ENCODE measurements at regions not wholly inside any gene's neighbourhood (a gene's known extent, or its start where the extent isn't known, plus 50 kb on each side); places are given as distances from the start of the nearest gene placed in this dataset.

GRCh38 chr2:12009323-12009905, 263.0 kb downstream of the LPIN1 start:
- TF ChIP-seq JUN (IDR thresholded peaks at IDR 0.05; ENCODE audit: borderline replicate concordance, insufficient read depth, insufficient read length, low read depth) (no peak), FOS (IDR thresholded peaks at IDR 0.05; ENCODE audit: borderline replicate concordance, insufficient read depth, low read length) (no peak), CTCF (IDR thresholded peaks at IDR 0.05; ENCODE audit: extremely low read depth in 1 of 2, insufficient read depth in 1 of 2, low read depth in 1 of 2, low read length in 2 of 2) (no peak), POLR2AphosphoS5 (IDR thresholded peaks at IDR 0.05; ENCODE audit: insufficient read depth, low read depth, low read length) (no peak), EZH2 (IDR thresholded peaks at IDR 0.05; ENCODE audit: borderline replicate concordance, low read depth, low read length, severe bottlenecking) (no peak), GATA2 (IDR thresholded peaks at IDR 0.05; ENCODE audit: insufficient read depth, insufficient read length, low read depth, low read length) (no peak), POLR2A (IDR thresholded peaks at IDR 0.05; ENCODE audit: low read depth, low read length) (no peak), MAX (IDR thresholded peaks at IDR 0.05; ENCODE audit: insufficient read depth, insufficient read length) (no peak), MYC (IDR thresholded peaks at IDR 0.05; ENCODE audit: low read depth, low read length) (no peak)
- Histone ChIP-seq H2AFZ (ENCODE audit: low read depth, low read length) (no peak overlapping the region), H3K9me3 (replicated peaks; ENCODE audit: control insufficient read depth, insufficient read depth, low read length) (no peaks in the 10 kb centered on the region), H3K4me3 (replicated peaks in 1 of 3; ENCODE audit: insufficient read depth in 1 of 3, low read depth in 1 of 3, low read length in 3 of 3) (no peak overlapping the region), H3K4me1 (ENCODE audit: control insufficient read depth, extremely low read depth, insufficient read depth, low read length) (peaks cover 27% of the 10 kb centered on the region), H4K20me1 (replicated peaks; ENCODE audit: control insufficient read depth, extremely low read depth, insufficient read depth, low read length) (no peaks in the 10 kb centered on the region), H3K27ac (ENCODE audit: insufficient read depth, low read depth, low read length) (no peak overlapping the region), H3K79me2 (ENCODE audit: control insufficient read depth, insufficient read depth, low read length) (no peaks in the 10 kb centered on the region), H3K9me1 (replicated peaks; ENCODE audit: control insufficient read depth, extremely low read depth, insufficient read depth, low read length) (no peaks in the 10 kb centered on the region), H3K9ac (replicated peaks; ENCODE audit: extremely low read depth, insufficient read depth, low read length) (no peak overlapping the region), H3K4me2 (ENCODE audit: insufficient read depth, low read length) (no peak overlapping the region), H3K36me3 (ENCODE audit: control insufficient read depth in 2 of 2, extremely low read depth in 1 of 2, insufficient read depth in 2 of 2, low read length in 2 of 2) (no peaks in the 10 kb centered on the region), H3K27me3 (ENCODE audit: control insufficient read depth in 2 of 2, insufficient read depth in 2 of 2, low read length in 2 of 2) (no peaks in the 10 kb centered on the region)
- BruUV-seq (replicated peaks): no TSS peak
- POLR2A ChIA-PET: no interaction called here
- intact Hi-C loops (cut with micrococcal nuclease) (loop anchor here (5.0 kb wide), 2 partner anchors 148 to 708 kb away; partner anchors contain the start of gene TRIB2), dilution Hi-C loops (cut with MboI; ENCODE audit: extremely low pct_ligation_motif_present, low sequenced_read_pairs) (no loop called here)
- DNase-seq (ENCODE audit: low read depth, low spot score) (no peak), FAIRE-seq (no peak)
- CTCF ChIA-PET: no interaction called here

All from endothelial cell of umbilical vein (primary cell).